ENCODE measurements at regions not wholly inside any gene's neighbourhood (a gene's known extent, or its start where the extent isn't known, plus 50 kb on each side); places are given as distances from the start of the nearest gene placed in this dataset.

GRCh38 chr16:11491524-11491923 lies 95.2 kb downstream of the LITAF start:
- WGBS, 2 donors: 94% methylated on average over 6 of the region's 6 CpGs
- intact Hi-C loops (cut with DNase I): no loop called here
- no peak for ATAC-seq

GRCh38 chr16:11492808-11493530 lies 93.8 kb downstream of the LITAF start:
- intact Hi-C loops (cut with DNase I): no loop called here
- Histone ChIP-seq H3K27me3 (no peaks in the 10 kb centered on the region), H3K9me3 (peaks cover 0 to 14% (median 0%) of the 10 kb centered on the region in 11 donors), H3K27ac (no peak overlapping the region), H3K36me3 (no peaks in the 10 kb centered on the region), H3K4me1 (peaks cover 12 to 39% (median 26%) of the 10 kb centered on the region in 9 donors), H3K4me3 (no peak overlapping the region)
- ATAC-seq: no peak
- WGBS, 2 donors: 93 to 98% methylated on average over 4 of the region's 4 CpGs
- DNase-seq: no peak
- no peak for TF ChIP-seq CTCF (IDR thresholded peaks at IDR 0.05)

More at GRCh38 chr16:11491524-11491923, 95.2 kb downstream of the LITAF start:
- no peak for DNase-seq
- H3K9me3 ChIP-seq: peaks cover 0 to 14% (median 0%) of the 10 kb centered on the region in 11 donors
- peaks cover 6 to 25% (median 16%) of the 10 kb centered on the region in 9 donors for H3K4me1 ChIP-seq
- H3K4me3 ChIP-seq: no peak overlapping the region
- TF ChIP-seq CTCF (IDR thresholded peaks at IDR 0.05): no peak
- H3K27me3 ChIP-seq: no peaks in the 10 kb centered on the region
- H3K27ac ChIP-seq: no peak overlapping the region
- H3K36me3 ChIP-seq: no peaks in the 10 kb centered on the region

- DNase-seq (no peak), ATAC-seq (no peak)
- peaks cover 12 to 45% (median 26%) of the 10 kb centered on the region in 9 donors for H3K4me1 ChIP-seq
- no peak overlapping the region for H3K27ac ChIP-seq
- no peak overlapping the region for H3K4me3 ChIP-seq
- intact Hi-C loops (cut with DNase I): no loop called here
- H3K27me3 ChIP-seq: no peaks in the 10 kb centered on the region
- no peaks in the 10 kb centered on the region for H3K36me3 ChIP-seq
- peaks cover 0 to 14% (median 0%) of the 10 kb centered on the region in 11 donors for H3K9me3 ChIP-seq
- 92 to 94% methylated on average over 13 to 14 of the region's 20 CpGs for WGBS, 2 donors
- TF ChIP-seq CTCF (IDR thresholded peaks at IDR 0.05): no peak
These were observed 93.2 kb downstream of the LITAF start for GRCh38 chr16:11493531-11493929.

GRCh38 chr16:11494029-11494428 lies 92.7 kb downstream of the LITAF start:
- DNase-seq (no peak), ATAC-seq (no peak)
- Histone ChIP-seq H3K4me3 (no peak overlapping the region), H3K36me3 (no peaks in the 10 kb centered on the region), H3K9me3 (peaks cover 0 to 14% (median 0%) of the 10 kb centered on the region in 11 donors), H3K27me3 (no peaks in the 10 kb centered on the region), H3K27ac (peak overlapping the region in 3 of 10 donors; percentile 80 to 83 (median 81)), H3K4me1 (peaks cover 12 to 47% (median 26%) of the 10 kb centered on the region in 9 donors)
- 91 to 96% methylated on average over 5 to 13 of the region's 17 CpGs for WGBS, 2 donors
- intact Hi-C loops (cut with DNase I): no loop called here
- TF ChIP-seq CTCF (IDR thresholded peaks at IDR 0.05): no peak
